ENCODE measurements at regions not wholly inside any gene's neighbourhood (a gene's known extent, or its start where the extent isn't known, plus 50 kb on each side); places are given as distances from the start of the nearest gene placed in this dataset.
A peak's percentile ranks its signal among the peaks of the same experiment; 100 is the strongest.

DNA sequence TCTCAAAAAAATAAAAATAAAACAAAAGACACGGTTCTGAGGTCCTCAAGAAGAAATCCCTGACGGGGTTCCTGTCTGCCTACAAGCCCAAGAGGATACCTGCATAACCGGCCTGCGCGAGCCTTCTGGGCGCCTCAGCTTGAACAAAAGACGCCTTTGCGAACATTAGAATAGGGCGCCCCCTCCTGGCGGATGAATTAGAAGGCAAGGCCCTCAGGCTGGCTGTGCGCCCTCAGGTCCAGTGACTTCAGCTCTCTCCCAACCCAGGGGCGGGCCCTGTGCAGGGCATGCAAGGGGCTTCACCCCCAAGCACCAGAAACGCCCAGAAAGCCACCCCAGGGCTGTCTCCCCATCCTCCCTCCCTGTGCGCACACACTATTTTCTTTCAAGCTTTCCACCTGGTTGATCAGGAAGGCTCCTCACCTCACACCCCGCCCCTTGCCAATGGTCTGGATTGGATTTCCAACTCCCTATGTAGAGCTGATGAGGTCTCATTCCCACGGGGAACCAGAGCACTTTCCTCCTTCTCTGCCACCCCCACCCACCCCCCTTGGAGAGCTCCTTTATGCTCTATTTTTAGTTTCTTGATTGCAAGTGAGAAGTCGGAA lies 273.3 kb downstream of the BUD13 start:
- TF ChIP-seq, protein P1, sequence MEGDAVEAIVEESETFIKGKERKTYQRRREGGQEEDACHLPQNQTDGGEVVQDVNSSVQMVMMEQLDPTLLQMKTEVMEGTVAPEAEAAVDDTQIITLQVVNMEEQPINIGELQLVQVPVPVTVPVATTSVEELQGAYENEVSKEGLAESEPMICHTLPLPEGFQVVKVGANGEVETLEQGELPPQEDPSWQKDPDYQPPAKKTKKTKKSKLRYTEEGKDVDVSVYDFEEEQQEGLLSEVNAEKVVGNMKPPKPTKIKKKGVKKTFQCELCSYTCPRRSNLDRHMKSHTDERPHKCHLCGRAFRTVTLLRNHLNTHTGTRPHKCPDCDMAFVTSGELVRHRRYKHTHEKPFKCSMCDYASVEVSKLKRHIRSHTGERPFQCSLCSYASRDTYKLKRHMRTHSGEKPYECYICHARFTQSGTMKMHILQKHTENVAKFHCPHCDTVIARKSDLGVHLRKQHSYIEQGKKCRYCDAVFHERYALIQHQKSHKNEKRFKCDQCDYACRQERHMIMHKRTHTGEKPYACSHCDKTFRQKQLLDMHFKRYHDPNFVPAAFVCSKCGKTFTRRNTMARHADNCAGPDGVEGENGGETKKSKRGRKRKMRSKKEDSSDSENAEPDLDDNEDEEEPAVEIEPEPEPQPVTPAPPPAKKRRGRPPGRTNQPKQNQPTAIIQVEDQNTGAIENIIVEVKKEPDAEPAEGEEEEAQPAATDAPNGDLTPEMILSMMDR (IDR thresholded peaks at IDR 0.05) = peak; percentile 89
- TF ChIP-seq EZH2 (IDR thresholded peaks at IDR 0.05) = no peak
